ENCODE measurements at regions not wholly inside any gene's neighbourhood (a gene's known extent, or its start where the extent isn't known, plus 50 kb on each side); places are given as distances from the start of the nearest gene placed in this dataset.

GRCh38 chr9:748861-749497 is 92.5 kb upstream of the DMRT1 start:
- H3K4me2 ChIP-seq (ENCODE audit: low read length): no peak overlapping the region
- H3K79me2 ChIP-seq (ENCODE audit: low read length): no peaks in the 10 kb centered on the region
- no peak overlapping the region for H2AFZ ChIP-seq (ENCODE audit: low read depth, low read length)
- no peak overlapping the region for H3K4me3 ChIP-seq (ENCODE audit: low read length)
- H3K9me3 ChIP-seq (ENCODE audit: insufficient read depth, low read length): no peaks in the 10 kb centered on the region
- TF ChIP-seq EZH2phosphoT487 (IDR thresholded peaks at IDR 0.05; ENCODE audit: low read depth): no peak
- TF ChIP-seq CTCF (IDR thresholded peaks at IDR 0.05; ENCODE audit: low read depth, low read length): no peak
- no peaks in the 10 kb centered on the region for H3K27me3 ChIP-seq (ENCODE audit: low read depth, low read length)
- no peaks in the 10 kb centered on the region for H4K20me1 ChIP-seq (ENCODE audit: insufficient read depth, low read length)
- no peak overlapping the region for H3K9ac ChIP-seq (ENCODE audit: low read length)
- H3K36me3 ChIP-seq (replicated peaks; ENCODE audit: low read depth, low read length): no peaks in the 10 kb centered on the region
- H3K4me1 ChIP-seq (ENCODE audit: low read length): no peaks in the 10 kb centered on the region
- H3K27ac ChIP-seq (ENCODE audit: low read length): no peak overlapping the region

- no peak overlapping the region for H2AFZ ChIP-seq (ENCODE audit: low read depth, low read length)
- H3K9me3 ChIP-seq (ENCODE audit: insufficient read depth, low read length): no peaks in the 10 kb centered on the region
- no peak overlapping the region for H3K4me3 ChIP-seq (ENCODE audit: low read length)
- no peaks in the 10 kb centered on the region for H3K27me3 ChIP-seq (ENCODE audit: low read depth, low read length)
- no peaks in the 10 kb centered on the region for H3K36me3 ChIP-seq (replicated peaks; ENCODE audit: low read depth, low read length)
- H3K4me2 ChIP-seq (ENCODE audit: low read length): no peak overlapping the region
- H3K79me2 ChIP-seq (ENCODE audit: low read length): no peaks in the 10 kb centered on the region
- no peak overlapping the region for H3K9ac ChIP-seq (ENCODE audit: low read length)
- H3K4me1 ChIP-seq (ENCODE audit: low read length): no peaks in the 10 kb centered on the region
- no peaks in the 10 kb centered on the region for H4K20me1 ChIP-seq (ENCODE audit: insufficient read depth, low read length)
- H3K27ac ChIP-seq (ENCODE audit: low read length): no peak overlapping the region
- TF ChIP-seq CTCF (IDR thresholded peaks at IDR 0.05; ENCODE audit: low read depth, low read length) (no peak), EZH2phosphoT487 (IDR thresholded peaks at IDR 0.05; ENCODE audit: low read depth) (no peak)
Measured at GRCh38 chr9:749716-750115, 91.8 kb upstream of the DMRT1 start.

GRCh38 chr9:750249-750967 is 91.1 kb upstream of the DMRT1 start:
- no peak overlapping the region for H3K4me3 ChIP-seq (ENCODE audit: low read length)
- no peak overlapping the region for H3K4me2 ChIP-seq (ENCODE audit: low read length)
- H3K9ac ChIP-seq (ENCODE audit: low read length): no peak overlapping the region
- H3K4me1 ChIP-seq (ENCODE audit: low read length): no peaks in the 10 kb centered on the region
- H3K27ac ChIP-seq (ENCODE audit: low read length): no peak overlapping the region
- no peaks in the 10 kb centered on the region for H3K79me2 ChIP-seq (ENCODE audit: low read length)
- no peaks in the 10 kb centered on the region for H3K36me3 ChIP-seq (replicated peaks; ENCODE audit: low read depth, low read length)
- no peaks in the 10 kb centered on the region for H3K9me3 ChIP-seq (ENCODE audit: insufficient read depth, low read length)
- TF ChIP-seq EZH2phosphoT487 (IDR thresholded peaks at IDR 0.05; ENCODE audit: low read depth): no peak
- TF ChIP-seq CTCF (IDR thresholded peaks at IDR 0.05; ENCODE audit: low read depth, low read length): no peak
- H2AFZ ChIP-seq (ENCODE audit: low read depth, low read length): no peak overlapping the region
- no peaks in the 10 kb centered on the region for H3K27me3 ChIP-seq (ENCODE audit: low read depth, low read length)
- H4K20me1 ChIP-seq (ENCODE audit: insufficient read depth, low read length): no peaks in the 10 kb centered on the region

GRCh38 chr9:751137-752051 is 90.1 kb upstream of the DMRT1 start:
- peaks cover 6% of the 10 kb centered on the region for H3K4me1 ChIP-seq (ENCODE audit: low read length)
- no peak for TF ChIP-seq EZH2phosphoT487 (IDR thresholded peaks at IDR 0.05; ENCODE audit: low read depth)
- TF ChIP-seq CTCF (IDR thresholded peaks at IDR 0.05; ENCODE audit: low read depth, low read length): no peak
- H3K4me3 ChIP-seq (ENCODE audit: low read length): no peak overlapping the region
- H3K9ac ChIP-seq (ENCODE audit: low read length): no peak overlapping the region
- H3K4me2 ChIP-seq (ENCODE audit: low read length): no peak overlapping the region
- H3K9me3 ChIP-seq (ENCODE audit: insufficient read depth, low read length): no peaks in the 10 kb centered on the region
- H4K20me1 ChIP-seq (ENCODE audit: insufficient read depth, low read length): no peaks in the 10 kb centered on the region
- H2AFZ ChIP-seq (ENCODE audit: low read depth, low read length): no peak overlapping the region
- H3K27me3 ChIP-seq (ENCODE audit: low read depth, low read length): no peaks in the 10 kb centered on the region
- H3K79me2 ChIP-seq (ENCODE audit: low read length): no peaks in the 10 kb centered on the region
- no peaks in the 10 kb centered on the region for H3K36me3 ChIP-seq (replicated peaks; ENCODE audit: low read depth, low read length)
- H3K27ac ChIP-seq (ENCODE audit: low read length): no peak overlapping the region

All from OCI-LY3 (cell line).